H1 (cell line): ENCODE measurements at regions not wholly inside any gene's neighbourhood (a gene's known extent, or its start where the extent isn't known, plus 50 kb on each side); places are given as distances from the start of the nearest gene placed in this dataset.

ENCODE experiments used
- ATF2 ChIP-seq: IDR thresholded peaks from 2 replicates; pipeline ENCODE4 v1.6.1; 2012; ENCODE audit warnings: low read length, inconsistent platforms
- CBX8 ChIP-seq: fragments of 300-800, 300-1000 bp; sonication (generic); IDR thresholded peaks from 2 replicates; pipeline ENCODE4 v1.7.1; 2016; ENCODE audit warnings: low read depth, low read length, borderline replicate concordance
- HDAC2 ChIP-seq, 2 experiments: fragments of 300-600 bp in 1 of 2; sonication (generic) in 1 of 2; IDR thresholded peaks; 2 replicates each; pipeline ENCODE4 v1.6.1; 2011 to 2012; ENCODE audit warnings: low read depth in 2 of 2, low read length in 2 of 2, mild to moderate bottlenecking in 2 of 2, moderate library complexity in 2 of 2, borderline replicate concordance in 1 of 2, inconsistent platforms in 1 of 2
- JUN ChIP-seq: IDR thresholded peaks from 2 replicates; pipeline ENCODE4 v1.6.1; 2011; ENCODE audit warnings: low read depth, mild to moderate bottlenecking, improper control_type of control experiment, low read length
- POLR2A ChIP-seq, 2 experiments: IDR thresholded peaks; 1 replicate in 1 of 2; 2 replicates in 1 of 2; pipeline ENCODE4 v1.6.1; 2011; ENCODE audit warnings: low read depth in 2 of 2, low read length in 2 of 2, mild to moderate bottlenecking in 2 of 2; ENCODE audit errors: control extremely low read depth in 1 of 2
- RBBP5 ChIP-seq: IDR thresholded peaks from 2 replicates; pipeline ENCODE4 v1.7.1; 2012; ENCODE audit warnings: low read depth, mild to moderate bottlenecking, inconsistent platforms, low read length, moderate library complexity, borderline replicate concordance
- RNF2 ChIP-seq: fragments of 200-900, 300-1000 bp; sonication (generic); IDR thresholded peaks from 2 replicates; pipeline ENCODE4 v1.7.1; 2016; ENCODE audit warnings: borderline replicate concordance, low read depth, mild to moderate bottlenecking, antibody characterized with exemption, low read length; ENCODE audit not compliant: poor library complexity, severe bottlenecking; ENCODE audit errors: missing control alignments
- TF ChIP-seq, protein P1 (sequence below): fragments of 300-600 bp; sonication (generic); IDR thresholded peaks from 2 replicates; pipeline ENCODE4 v1.7.1; 2012; ENCODE audit warnings: low read length, moderate library complexity, mild to moderate bottlenecking, inconsistent platforms; ENCODE audit not compliant: insufficient replicate concordance
- TF ChIP-seq, protein P2 (sequence below): IDR thresholded peaks from 2 replicates; pipeline ENCODE4 v1.6.1; 2011; ENCODE audit warnings: low read depth, mild to moderate bottlenecking, low read length; ENCODE audit not compliant: insufficient read depth

DNA sequence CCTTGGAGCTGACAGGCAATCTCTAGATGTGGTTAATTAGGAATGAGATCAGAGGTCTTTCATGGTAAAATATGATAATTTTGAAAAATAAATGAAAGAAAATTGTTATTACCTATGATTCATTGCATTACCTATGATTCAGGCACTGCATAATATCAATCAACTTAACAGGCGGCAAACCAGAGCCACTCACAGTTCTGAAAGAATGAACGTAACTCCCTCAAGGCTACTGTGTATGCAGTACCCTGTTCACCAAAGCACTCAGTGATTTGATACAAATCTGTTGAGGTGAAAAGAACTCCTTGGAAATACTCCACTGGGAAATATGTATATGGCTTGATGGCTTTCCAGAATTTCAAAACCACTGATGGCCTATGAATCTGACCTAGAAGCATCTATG is 398.9 kb downstream of the ACTL7B start (continued):
- TF ChIP-seq, protein P1, sequence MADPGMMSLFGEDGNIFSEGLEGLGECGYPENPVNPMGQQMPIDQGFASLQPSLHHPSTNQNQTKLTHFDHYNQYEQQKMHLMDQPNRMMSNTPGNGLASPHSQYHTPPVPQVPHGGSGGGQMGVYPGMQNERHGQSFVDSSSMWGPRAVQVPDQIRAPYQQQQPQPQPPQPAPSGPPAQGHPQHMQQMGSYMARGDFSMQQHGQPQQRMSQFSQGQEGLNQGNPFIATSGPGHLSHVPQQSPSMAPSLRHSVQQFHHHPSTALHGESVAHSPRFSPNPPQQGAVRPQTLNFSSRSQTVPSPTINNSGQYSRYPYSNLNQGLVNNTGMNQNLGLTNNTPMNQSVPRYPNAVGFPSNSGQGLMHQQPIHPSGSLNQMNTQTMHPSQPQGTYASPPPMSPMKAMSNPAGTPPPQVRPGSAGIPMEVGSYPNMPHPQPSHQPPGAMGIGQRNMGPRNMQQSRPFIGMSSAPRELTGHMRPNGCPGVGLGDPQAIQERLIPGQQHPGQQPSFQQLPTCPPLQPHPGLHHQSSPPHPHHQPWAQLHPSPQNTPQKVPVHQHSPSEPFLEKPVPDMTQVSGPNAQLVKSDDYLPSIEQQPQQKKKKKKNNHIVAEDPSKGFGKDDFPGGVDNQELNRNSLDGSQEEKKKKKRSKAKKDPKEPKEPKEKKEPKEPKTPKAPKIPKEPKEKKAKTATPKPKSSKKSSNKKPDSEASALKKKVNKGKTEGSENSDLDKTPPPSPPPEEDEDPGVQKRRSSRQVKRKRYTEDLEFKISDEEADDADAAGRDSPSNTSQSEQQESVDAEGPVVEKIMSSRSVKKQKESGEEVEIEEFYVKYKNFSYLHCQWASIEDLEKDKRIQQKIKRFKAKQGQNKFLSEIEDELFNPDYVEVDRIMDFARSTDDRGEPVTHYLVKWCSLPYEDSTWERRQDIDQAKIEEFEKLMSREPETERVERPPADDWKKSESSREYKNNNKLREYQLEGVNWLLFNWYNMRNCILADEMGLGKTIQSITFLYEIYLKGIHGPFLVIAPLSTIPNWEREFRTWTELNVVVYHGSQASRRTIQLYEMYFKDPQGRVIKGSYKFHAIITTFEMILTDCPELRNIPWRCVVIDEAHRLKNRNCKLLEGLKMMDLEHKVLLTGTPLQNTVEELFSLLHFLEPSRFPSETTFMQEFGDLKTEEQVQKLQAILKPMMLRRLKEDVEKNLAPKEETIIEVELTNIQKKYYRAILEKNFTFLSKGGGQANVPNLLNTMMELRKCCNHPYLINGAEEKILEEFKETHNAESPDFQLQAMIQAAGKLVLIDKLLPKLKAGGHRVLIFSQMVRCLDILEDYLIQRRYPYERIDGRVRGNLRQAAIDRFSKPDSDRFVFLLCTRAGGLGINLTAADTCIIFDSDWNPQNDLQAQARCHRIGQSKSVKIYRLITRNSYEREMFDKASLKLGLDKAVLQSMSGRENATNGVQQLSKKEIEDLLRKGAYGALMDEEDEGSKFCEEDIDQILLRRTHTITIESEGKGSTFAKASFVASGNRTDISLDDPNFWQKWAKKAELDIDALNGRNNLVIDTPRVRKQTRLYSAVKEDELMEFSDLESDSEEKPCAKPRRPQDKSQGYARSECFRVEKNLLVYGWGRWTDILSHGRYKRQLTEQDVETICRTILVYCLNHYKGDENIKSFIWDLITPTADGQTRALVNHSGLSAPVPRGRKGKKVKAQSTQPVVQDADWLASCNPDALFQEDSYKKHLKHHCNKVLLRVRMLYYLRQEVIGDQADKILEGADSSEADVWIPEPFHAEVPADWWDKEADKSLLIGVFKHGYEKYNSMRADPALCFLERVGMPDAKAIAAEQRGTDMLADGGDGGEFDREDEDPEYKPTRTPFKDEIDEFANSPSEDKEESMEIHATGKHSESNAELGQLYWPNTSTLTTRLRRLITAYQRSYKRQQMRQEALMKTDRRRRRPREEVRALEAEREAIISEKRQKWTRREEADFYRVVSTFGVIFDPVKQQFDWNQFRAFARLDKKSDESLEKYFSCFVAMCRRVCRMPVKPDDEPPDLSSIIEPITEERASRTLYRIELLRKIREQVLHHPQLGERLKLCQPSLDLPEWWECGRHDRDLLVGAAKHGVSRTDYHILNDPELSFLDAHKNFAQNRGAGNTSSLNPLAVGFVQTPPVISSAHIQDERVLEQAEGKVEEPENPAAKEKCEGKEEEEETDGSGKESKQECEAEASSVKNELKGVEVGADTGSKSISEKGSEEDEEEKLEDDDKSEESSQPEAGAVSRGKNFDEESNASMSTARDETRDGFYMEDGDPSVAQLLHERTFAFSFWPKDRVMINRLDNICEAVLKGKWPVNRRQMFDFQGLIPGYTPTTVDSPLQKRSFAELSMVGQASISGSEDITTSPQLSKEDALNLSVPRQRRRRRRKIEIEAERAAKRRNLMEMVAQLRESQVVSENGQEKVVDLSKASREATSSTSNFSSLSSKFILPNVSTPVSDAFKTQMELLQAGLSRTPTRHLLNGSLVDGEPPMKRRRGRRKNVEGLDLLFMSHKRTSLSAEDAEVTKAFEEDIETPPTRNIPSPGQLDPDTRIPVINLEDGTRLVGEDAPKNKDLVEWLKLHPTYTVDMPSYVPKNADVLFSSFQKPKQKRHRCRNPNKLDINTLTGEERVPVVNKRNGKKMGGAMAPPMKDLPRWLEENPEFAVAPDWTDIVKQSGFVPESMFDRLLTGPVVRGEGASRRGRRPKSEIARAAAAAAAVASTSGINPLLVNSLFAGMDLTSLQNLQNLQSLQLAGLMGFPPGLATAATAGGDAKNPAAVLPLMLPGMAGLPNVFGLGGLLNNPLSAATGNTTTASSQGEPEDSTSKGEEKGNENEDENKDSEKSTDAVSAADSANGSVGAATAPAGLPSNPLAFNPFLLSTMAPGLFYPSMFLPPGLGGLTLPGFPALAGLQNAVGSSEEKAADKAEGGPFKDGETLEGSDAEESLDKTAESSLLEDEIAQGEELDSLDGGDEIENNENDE = no peak
- no peak for TF ChIP-seq POLR2A (IDR thresholded peaks at IDR 0.05; ENCODE audit: control extremely low read depth in 1 of 2, low read depth in 2 of 2, low read length in 2 of 2)
- TF ChIP-seq RBBP5 = no peak
- no peak for TF ChIP-seq HDAC2 (IDR thresholded peaks at IDR 0.05; ENCODE audit: borderline replicate concordance in 1 of 2, low read depth in 2 of 2, low read length in 2 of 2)
- TF ChIP-seq RNF2 = no peak
- no peak for TF ChIP-seq CBX8
- no peak for TF ChIP-seq ATF2
- TF ChIP-seq JUN = no peak
- TF ChIP-seq, protein P2, sequence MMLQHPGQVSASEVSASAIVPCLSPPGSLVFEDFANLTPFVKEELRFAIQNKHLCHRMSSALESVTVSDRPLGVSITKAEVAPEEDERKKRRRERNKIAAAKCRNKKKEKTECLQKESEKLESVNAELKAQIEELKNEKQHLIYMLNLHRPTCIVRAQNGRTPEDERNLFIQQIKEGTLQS = no peak
- TF ChIP-seq, all 59 proteins: peak for 0
